GM18861 (cell line): ENCODE measurements at regions not wholly inside any gene's neighbourhood (a gene's known extent, or its start where the extent isn't known, plus 50 kb on each side); places are given as distances from the start of the nearest gene placed in this dataset.
"Not testable (repeated sequence)": the region's sequence is repeated elsewhere in the genome, so short reads cannot be mapped to it uniquely, and the experiment has no call there.

Experiments
- ATAC-seq: cut with Tn5 transposase; IDR thresholded peaks from one replicate; pipeline ENCODE4 v1.9.1; 2021; ENCODE audit not compliant: unreplicated experiment

DNA sequence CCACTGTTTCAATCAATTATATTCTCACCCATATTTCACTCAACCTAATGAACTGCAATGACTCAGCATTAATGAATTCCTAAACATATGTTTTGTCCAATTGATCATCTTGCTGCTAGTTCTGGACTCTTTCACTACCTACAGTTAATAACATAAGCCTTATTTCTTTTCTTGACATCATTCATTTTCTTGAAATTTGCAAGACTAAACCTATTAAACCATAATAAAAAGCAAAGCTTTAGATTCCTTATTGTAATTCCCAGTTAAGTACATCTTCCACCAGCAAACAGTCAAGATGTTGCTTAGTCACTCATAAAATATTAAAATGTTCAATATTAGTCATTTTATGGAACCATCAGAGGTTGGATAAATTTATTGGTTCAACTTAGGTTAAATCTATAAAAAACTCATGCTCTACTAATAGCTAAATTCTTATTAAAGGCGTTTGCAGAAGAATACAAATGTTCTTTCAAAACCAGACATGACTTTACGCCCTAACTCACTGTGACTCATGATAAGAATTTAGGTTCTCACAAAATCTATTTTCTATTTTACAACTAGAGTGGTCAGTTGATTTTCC lies 599.4 kb downstream of the RNF144A start:
- ATAC-seq = no peak

DNA sequence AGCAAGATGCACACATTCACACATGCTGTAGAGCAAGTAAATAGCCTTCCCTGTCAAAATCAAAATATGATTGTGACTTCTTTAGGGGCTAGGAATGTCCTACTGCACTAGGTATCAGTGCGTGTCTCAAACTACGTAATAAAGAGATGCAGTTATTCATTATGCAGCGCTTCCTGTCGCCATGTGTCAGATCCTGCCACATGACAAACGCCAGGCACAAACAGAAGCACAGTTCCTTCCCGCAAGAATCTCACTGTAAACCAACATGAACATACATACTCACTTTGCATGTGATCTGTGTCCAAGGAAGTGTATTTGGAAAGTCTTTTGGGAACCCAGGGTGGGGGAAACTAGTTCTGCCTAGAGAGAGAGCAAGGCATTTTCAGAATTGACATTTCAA lies 599.9 kb downstream of the RNF144A start:
- ATAC-seq = no peak

DNA sequence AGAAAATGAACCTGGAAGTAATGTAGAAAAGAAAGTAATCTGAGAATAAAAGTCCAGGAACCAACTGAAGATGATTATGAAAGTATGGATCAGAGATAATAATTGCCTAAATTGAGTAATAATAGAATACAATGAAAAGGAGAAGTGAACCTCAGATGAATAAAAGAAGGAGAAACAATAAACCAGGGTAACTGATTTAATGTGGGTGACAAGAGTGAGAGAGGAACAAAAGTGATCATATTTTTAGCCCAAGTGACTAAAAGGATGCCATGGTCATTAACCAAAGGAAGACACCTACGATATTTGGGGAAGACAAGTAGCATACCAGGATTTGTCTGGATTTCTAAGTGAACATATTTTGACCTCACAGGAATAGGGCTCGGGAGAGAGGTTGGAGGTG lies 600.6 kb downstream of the RNF144A start:
- ATAC-seq = no peak

DNA sequence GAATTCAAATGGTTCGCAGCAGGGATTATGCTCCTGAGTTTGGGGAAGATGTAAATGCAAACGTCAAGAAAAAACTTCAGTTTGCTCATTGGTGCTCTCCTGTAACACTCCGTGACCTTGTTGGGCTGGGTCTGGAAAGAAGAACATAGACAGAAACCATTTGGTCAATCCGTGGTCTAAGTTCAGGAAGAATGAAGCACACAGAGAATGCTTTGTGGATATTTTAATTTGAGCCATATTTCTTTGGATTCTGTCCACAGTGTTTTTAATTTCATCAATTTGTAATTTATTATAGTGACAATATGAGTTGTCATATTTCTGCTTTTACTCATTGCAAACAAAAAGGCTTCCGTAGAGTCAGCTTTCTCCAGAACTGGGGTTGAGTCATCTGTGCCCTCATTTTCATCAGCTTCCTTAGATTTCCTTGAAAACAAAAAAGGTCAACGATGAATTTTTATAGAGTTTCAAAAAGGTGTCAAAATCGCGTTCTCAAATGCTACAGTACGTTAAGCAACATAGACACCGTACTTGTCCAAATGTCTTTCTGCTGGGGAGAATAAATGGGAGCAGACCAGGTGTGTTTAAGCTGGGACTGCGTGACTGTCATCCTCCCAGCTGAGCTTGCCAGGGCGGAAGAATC lies 606.4 kb downstream of the RNF144A start:
- no peak for ATAC-seq

- no peak for ATAC-seq
Measured at GRCh38 chr2:7524195-7524594, 607.0 kb downstream of the RNF144A start.

- ATAC-seq = no peak
Measured at GRCh38 chr2:7525746-7526145, 608.5 kb downstream of the RNF144A start.

DNA sequence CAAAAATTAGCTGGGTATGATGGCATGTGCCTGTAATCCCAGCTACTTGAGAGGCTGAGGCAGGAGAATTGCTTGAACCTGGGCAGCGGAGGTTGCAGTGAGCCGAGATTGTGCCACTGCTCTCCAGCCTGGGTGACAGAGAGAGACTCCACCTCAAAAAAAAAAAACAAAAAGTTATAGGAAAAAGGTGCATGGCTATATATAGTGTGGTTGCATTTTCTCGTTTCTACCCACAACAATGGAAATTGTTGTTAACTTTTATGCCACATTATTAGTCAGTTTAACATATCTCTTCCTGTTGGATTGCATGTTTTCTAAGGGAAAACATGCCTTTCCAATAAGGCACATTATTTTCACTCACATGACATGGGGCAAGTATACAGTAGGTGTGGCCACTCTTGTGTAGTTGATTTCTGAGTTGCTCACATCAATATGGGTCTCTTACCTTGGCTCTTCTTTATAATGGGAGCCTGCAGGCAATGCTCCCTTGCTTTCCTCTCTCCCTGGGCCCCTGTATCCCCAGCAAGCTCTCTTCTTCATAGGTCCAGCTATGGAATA lies 610.0 kb downstream of the RNF144A start:
- no peak for ATAC-seq

GRCh38 chr2:7530001-7530400 lies 612.8 kb downstream of the RNF144A start:
- no peak for ATAC-seq

GRCh38 chr2:7539077-7539476 lies 621.9 kb downstream of the RNF144A start:
- ATAC-seq = no peak

DNA sequence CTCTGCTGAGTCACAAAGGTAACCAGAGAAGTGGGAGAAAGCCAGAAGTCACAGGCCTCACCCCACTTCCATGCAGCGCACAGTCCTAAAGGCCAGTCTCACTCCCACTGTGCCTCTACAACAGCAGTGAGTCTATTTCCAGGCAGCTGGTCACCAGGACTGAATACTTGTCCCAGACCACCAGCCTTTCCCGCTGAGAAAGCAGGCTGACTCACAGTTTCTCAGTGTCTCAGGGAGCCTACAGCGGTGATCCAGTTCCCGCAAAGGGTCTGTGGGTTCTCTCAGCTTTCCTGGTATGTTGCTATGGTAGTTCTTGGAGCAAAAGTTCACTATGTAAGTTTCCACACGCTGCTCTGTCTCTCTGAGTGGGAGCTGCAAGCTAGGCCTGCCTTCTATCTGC lies 622.5 kb downstream of the RNF144A start:
- no peak for ATAC-seq

- no peak for ATAC-seq
Measured at GRCh38 chr2:7552825-7553570, 635.8 kb downstream of the RNF144A start.

DNA sequence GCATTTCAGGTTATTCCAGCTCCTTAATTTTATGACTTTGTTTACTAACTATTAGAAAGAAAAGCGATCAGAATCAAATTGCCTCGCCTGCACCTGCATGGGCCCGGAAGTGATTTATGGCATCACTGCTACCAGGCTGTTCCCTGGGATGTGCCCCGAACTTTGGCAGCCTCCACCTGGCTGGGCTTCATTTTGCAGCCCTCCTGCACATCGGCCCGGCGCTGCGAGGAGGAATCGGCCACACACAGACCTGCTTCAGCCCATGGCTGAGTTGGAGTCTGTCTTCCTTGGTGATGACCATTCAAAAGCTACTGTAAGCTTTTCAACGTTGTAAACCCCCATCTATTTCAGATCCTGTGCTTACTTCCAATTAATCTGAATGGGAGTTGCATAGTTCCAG lies 638.0 kb downstream of the RNF144A start:
- no peak for ATAC-seq

- no peak for ATAC-seq
Measured at GRCh38 chr2:7557376-7557775, 640.2 kb downstream of the RNF144A start.

GRCh38 chr2:7559791-7560190 lies 642.6 kb downstream of the RNF144A start:
- ATAC-seq = no peak

- no peak for ATAC-seq
Measured at GRCh38 chr2:7566382-7566881, 649.2 kb downstream of the RNF144A start.

GRCh38 chr2:7567116-7567515 lies 649.9 kb downstream of the RNF144A start:
- ATAC-seq = not testable (repeated sequence)

GRCh38 chr2:7567646-7568045 lies 650.4 kb downstream of the RNF144A start:
- no peak for ATAC-seq

DNA sequence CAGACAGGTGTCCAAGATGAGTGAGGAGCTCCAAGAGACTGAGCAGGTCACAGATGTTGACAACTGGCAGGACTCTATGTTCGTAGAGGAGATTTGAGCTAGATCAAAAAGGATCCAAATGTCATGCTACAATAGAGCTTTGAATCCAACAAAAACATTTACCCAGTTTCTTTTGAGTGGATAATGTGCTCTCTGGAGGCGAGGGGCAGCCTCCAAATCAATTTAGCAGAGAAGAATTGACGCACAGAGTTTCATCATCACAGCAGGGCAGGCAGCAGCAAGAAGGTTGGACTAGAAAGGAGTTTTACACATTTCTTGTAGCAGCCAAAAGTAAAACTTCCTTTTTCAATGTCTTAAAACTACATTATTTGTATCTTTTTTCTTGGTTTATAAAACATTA lies 653.0 kb downstream of the RNF144A start:
- no peak for ATAC-seq

GRCh38 chr2:7571701-7572100 lies 654.5 kb downstream of the RNF144A start:
- no peak for ATAC-seq

DNA sequence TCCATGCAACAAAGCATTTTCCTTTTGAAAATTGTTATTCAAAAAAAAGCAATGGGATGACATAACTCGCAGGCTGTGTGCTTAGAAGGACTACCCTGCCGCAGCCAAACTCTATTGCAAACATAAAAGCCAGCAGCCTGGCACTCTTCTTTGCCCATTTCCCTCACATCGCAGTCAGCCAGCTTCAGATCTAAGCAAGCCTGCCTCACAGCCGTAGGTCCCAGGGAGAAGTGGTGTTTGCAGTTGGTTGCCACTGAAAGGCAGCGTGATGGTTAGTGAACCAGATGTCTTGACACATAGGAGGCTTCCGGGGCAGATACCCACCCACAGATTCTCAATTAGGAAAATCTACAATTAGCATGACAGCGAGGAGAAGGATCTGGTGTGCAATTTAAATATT lies 655.2 kb downstream of the RNF144A start:
- no peak for ATAC-seq

DNA sequence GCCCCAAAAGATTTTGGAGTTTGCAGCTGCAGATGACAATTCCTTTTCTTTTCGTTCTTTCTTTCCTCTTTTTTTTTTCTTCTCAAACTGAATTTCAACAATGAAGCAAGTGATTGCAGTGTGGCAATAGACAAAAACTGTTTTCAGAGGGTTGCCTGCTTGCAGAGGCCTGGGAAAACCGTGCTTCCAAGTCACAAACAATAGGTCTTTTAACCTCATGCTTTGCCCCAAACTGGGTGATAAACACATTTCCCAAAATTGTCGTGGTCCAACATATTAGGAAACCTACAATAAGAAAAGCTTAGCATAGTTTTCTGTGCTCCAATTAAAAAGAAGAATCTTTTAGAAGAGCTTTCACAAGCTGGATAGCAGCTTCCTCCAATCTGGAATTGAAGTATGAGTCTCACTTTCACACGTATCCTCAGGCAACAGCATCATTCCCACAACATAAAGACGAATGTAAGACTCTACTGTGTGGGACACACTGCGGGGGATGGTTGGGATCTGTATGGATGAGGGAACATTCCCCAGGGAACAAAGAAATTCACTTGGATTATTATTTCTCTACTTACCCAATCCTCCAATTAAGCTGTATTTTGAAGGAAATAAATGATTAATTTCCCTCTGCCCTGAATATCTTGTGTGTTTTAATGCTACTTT lies 656.1 kb downstream of the RNF144A start:
- no peak for ATAC-seq
